Medulla oblongata (tissue), 1 donor: ENCODE measurements at regions not wholly inside any gene's neighbourhood (a gene's known extent, or its start where the extent isn't known, plus 50 kb on each side); places are given as distances from the start of the nearest gene placed in this dataset.

Source experiments
- DNase-seq: peaks from one replicate; pipeline ENCODE4 v3.0.0-alpha.2; 2015; ENCODE audit errors: extremely low spot score

DNA sequence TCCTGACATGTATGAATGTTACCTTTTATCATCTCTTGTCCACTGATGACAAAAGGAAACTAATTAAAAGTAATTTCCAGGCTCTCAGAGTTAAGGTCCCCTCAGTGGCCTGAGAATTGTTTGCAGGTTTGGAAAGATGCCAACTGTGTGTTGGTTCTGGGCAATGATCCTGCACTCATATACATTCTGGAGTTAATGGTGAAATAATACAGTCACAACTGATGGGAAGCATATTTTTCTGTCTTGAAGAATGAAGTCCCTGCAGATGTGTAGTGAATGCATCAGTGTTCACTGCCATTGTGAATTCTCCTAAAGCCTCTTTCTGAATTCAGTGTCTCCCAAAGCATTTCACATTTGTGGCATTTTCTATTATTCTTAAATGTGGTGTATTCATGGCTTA lies 238.1 kb upstream of the PPP1R2C start:
- DNase-seq: no peak

DNA sequence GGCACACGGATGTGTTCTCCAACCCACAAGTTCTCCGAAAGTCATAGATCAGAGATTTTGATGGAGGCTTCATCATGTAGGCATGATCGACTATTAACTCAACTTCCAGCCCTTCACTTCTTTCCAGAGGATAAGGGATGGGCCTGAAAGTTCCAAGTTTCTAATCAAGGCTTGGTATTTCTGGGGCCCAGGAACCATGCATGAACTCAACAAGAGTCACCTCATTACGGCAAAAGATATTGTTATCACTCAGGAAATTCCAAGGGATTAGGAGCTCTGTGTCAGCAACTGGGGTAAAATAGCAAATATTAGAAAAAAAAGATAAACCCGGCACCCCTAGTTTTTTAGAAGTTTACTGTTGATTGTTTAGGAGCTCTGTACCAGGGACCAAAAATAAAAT lies 240.1 kb upstream of the PPP1R2C start:
- DNase-seq: no peak

DNA sequence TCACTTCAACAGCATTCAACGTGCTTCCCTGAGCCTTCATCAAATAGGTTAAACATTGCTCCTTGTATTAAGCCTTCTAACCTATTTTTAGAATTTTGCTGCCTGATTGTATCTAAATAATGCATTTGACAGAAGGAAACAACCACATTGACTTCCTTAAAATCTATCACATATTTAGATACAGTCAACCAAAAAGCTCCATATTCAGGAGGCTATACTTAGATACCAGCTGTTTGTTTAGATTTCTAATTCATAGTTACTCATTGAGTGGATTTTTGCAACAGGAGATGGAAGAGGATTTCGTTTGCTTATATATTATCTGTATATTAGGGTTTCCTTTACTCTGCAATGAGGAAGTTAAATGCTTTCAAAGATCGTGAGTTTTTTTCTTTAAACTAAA lies 241.1 kb upstream of the PPP1R2C start:
- DNase-seq: no peak

DNA sequence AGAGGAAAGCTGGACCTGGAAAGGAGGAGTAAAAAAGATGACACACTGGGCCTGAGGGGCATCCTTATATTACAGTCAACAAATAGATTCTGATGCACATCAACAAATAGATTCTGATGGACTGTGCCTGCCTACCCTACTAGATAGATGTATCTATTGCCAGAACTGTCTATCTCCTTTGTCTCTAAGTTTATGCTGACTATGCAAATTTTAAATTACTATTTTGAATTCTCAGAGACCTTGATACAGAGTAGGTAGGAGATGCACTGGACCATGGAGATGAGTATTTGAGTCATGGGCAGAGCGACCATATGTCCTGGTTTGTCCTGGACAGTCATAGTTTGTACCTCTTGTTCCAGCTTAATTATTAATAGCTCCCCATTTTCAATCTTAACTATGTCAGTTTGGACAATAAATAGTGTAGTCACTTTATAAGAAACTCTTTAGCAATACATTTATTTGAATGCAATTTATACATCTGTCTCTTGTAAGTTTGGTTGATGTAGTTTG lies 247.9 kb upstream of the PPP1R2C start:
- DNase-seq: no peak

DNA sequence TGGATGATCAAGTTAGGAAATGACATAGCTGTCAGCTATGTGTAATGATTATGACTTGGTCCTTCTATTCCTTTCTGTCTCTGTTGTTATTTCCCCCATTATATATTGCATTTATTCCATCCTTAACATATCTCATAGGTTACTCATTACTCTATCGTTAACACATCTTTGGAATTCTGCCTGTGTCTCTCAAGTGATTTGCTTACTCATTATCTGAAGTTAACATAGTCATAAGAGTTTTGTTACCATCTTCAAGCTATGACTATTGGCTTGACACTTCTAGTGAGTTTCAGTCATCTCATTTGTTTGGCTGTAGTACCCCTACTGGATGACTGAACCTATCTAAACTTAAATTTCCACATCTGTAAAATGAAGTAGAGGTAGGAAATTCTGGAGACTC lies 286.1 kb upstream of the PPP1R2C start:
- no peak for DNase-seq

DNA sequence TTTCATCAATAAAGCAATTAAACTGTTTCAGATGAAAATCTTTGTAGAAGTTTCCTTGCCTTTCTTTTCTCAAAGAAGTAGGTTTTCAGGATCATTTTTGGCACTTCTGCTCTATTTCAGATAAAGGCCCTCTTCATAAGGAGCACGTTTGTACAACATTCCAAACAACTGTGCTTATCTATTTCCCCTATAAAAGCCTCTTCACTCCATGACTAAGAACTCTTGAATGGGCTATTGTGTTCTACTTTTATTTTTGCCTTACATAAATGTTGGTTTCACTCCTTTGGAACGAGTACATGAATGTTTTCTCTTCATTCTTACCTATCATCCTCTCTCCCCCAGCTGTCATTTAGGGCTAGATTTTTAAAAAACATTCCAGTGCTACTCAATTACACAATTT lies 288.0 kb upstream of the PPP1R2C start:
- DNase-seq: no peak

DNA sequence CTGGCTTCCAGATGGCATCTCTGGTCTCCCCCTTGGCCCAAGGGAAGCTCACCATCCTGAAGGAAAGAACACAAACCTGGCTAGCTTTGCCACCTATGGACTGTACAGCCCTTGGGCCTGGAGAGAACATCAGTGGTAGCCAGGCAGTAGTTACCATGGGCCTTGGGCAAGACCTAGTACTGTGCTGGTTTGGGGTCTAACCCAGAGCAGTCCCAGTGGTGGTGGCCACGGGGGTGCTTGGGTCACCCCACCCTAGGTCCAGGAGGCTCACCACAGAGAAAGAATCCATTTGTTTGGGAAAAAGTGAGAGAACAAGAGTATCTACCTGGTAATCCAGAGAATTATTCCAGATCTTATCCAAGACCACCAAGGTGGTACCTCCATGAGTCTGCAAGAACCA lies 290.7 kb upstream of the PPP1R2C start:
- DNase-seq: no peak

DNA sequence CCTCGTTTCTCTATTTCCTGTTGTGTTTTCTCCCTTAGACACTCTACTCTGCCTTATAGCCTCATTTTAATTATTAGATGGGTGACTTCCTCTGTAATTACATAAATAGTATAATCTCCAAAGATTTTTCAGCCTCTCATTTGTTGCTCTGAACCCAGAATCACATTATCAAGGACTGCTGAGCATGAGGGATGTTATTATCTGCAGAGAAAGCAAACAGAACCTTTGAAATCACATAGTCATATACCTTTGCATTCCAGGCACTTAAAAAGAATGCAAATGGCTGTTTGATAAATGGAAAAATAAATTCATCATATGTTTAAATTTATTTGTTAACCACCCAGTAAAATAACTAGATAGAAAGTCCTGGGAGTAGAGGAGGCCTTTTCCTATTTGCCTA lies 305.1 kb upstream of the PPP1R2C start:
- DNase-seq: no peak

DNA sequence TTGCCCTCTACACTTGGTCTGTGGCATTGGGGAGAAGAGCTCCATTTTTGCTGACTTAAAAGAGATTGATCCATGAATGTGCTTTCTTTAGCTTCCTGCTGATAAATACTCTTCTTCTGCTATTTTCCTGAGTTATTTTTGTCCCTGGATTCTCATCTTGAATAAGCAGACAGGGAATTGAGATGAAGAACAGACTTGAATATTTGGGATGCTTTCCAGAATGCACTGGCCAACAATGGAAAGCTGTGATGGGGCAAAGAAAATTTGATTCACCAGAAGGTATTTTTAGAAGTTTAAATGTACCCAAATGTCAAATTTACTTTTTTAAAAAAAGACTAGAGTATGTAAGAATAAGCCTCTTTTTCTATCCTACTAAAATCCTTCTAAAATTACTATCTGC lies 309.9 kb upstream of the PPP1R2C start:
- DNase-seq: no peak

DNA sequence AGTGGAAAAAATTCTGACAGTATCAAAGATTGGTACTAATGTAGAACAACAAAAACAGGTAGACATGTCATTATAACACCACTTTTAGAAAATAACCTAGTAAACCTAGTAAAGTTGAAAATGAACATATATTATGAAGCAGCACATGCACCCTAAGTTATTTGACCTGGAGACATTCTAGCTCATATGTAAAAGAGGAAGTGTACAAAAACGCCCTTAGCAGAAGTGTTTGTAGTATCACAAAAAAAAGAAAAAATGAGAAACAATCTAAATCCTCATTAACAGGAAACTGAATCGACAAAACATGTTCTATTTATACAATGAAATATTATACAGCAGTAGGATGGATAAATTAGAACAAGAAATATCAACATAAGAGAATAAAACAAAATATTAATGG lies 318.9 kb upstream of the PPP1R2C start:
- no peak for DNase-seq

DNA sequence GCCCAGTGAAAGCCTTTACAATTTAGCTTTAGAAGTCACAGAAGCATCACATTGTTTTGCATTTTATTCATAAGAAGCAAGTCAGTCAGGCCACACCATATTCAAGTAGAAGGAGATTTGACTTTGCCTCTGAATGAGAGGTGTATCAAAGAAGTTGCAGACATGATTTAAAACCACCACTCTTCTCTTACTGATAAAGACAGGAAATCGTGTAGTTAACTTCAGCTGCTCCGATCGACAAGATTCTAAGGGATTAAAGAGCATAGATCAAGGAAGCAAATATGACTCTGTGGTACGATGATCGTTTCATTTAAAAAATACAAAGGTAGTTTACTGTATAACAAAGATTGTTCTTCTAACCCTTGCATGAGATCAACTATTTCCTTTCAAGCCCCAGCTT lies 328.0 kb upstream of the PPP1R2C start:
- no peak for DNase-seq

DNA sequence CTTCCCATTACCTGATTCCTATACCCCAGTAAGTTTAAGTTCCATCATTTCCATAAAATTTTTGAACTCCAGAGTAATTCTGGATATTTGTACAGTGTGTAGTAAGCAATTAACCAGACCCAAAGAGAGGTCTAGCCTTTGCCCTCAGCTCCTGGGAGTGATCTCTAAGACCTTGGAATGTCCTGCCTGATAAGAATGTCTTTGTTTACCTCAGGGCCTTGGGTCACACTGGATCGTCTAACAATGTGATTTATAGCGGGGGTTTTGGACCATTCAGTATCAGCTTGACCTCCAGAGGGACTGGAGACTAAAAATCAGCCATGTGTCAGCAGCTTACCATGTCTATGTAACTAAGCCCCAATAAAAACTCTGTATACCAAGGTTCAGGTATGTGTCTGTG lies 330.9 kb upstream of the PPP1R2C start:
- no peak for DNase-seq

DNA sequence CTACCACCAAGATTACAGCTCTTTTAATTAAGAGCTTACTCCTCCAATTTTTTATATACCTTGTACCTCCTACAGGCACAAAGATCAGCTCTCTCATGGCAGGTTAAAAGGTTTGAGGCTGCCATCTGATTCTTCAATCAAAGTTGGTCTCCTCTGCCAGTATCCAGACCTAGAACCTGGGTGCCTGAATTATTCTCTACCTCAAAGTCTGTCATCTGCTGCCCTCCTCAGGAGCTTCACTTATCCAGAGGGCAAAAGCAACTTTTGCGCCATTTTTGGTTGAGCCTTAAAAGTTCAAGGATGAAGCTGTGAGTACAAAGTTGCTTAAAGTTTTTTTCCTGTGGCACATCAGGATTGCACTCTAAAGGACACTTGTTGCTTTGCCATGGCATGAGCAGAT lies 343.7 kb upstream of the PPP1R2C start:
- no peak for DNase-seq

DNA sequence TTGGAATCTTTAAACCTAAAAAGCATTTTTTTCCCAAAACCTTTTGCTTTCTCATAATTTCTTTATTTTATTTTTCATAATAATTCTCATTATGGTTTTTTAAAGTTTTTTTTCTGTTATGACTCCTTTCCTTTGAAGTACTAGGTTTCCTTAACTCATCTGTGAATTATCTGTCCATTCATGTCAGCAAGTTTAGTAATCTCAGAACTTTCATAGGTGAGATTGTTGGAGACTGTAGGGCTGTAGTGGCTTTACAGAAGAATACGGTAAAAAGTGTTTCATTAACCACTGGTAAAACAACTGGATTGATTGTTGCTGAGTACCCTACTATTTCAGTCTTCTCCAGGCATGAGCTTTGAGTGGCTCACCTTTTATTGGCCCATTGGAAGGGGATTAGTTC lies 361.7 kb upstream of the PPP1R2C start:
- DNase-seq: no peak

DNA sequence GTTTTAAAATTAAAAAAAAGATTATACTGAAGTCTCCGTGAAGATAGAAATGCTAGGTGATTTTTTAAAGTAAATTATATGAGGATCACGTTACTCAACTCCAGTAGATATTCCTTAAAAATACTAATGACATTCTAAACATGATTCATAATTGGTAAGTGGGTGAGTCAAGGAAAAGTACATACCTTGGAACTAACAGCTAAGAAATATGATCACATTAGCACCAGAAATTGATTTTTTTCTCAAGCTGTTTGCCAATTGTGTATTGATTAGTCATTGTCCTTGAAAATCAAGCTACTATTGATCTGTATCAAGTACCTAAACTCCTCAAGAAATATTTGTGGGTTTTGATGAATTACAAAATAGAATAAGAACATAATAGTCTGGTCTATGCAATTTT lies 362.6 kb upstream of the PPP1R2C start:
- DNase-seq: no peak

DNA sequence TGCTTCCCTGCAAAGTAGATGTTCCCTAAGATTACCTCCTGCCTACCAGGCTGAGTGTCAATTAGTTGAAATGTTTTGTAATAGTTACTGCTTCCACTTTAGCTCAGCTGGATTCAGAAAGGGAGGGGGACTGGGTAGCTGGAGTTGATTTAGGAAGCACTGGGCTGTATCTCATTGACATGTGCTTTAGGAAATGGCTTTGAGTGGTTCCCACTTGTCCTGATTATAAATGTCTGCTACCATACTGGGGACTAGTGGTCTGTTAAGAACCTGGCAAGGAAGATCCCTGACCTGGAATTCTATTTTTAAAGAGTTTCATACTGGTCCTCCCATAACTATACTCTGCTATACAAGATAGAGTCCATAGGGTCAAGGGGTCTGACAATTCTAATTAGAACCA lies 363.9 kb upstream of the PPP1R2C start:
- DNase-seq: no peak

DNA sequence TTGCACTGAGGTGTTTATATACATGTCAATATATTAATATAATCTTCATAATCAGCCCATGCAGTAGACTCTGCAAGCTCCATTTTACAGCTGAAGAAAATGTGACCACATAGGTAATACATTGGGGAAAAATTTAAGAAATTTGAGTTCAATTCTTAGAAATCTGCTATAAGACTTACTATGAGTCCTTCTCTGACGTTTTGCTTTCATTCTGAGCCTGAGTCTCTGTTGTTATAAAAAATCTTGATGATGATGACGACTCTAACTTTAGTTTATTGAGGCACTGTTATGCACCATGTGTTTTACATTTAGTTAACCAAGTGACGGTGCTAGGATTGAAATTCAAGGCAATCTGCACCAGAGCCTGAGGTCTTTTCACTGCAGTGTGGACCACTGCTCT lies 370.3 kb upstream of the PPP1R2C start:
- DNase-seq: no peak

DNA sequence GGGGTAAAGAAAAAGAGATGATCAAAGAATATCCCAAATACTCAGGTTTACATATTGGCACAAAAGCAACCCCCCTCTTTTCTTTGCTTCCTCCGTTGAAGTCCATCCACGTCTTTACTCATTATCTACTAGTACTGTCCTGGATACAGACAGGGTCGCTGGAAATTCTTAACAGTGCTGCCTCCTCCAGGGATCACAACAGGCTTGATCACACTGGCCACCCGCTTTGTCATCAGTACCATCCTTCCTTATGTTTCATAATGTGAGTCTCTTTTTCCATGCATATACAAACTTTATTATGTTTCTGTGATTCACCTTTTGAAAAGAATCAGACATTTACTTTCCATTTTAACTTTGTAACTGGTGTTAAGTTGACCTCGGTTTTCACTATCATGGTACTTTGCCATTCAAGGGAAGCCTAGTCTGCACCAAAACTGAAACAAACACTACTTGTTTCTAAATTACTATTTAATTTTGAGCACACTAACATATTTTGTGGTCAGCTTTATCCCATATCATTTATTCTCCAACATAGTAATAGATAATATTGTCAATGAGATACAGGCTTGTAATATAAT lies 387.5 kb upstream of the PPP1R2C start:
- no peak for DNase-seq

DNA sequence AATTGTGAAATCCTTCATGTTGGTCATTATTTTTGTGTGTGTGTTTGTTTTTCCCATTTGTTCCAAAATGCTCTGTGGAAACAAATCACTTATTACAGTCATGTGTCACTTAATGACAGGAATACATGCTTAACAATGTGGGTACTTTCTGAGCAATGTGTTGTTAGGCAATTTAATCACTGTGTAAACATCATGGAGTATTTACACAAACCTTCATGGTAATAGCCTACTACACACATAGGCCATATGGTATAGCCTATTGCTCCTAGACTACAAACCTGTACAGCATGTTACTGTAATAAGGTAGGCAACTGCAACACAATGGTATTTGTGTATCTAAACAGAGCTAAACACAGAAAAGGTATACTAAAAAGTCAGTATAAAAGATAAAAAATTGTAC lies 388.9 kb upstream of the PPP1R2C start:
- no peak for DNase-seq

DNA sequence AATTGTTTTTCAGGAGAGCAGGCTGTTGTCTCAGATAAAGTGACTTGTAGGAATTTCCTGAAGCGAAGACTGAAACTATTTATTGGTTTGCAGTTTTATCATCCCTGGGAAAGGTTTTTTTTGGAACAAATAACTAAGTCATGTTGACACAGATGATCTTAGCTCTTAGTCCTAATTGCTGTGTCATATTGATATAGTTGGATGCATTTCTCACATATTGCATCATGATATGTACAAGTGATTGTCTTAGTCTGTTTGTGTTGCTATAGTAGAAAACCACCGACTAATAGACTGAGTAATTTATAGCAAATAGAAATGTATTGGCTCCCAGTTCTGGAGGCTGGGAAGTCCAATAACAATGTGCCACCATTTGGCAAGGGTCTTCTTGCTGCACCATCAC lies 397.5 kb upstream of the PPP1R2C start:
- DNase-seq: no peak

DNA sequence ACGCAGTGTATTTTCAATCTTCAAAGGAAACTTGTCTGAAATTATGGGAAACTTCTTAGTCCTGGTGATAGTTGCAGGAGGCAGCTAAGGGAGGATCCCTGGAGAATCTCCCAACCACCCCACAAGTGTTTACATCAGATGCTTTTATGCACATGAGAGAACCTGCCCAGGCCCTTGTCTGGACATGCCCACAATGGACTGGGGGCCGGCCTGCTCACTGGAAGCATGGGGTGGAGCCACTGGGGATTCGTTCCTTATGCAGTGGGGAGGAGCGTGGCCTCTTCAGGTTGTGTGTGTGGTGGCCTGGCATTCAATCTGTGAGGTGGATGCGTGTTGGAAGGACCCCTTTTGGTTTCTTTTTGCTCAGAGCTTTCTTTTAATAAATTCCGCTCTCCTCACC lies 398.7 kb upstream of the PPP1R2C start:
- no peak for DNase-seq

DNA sequence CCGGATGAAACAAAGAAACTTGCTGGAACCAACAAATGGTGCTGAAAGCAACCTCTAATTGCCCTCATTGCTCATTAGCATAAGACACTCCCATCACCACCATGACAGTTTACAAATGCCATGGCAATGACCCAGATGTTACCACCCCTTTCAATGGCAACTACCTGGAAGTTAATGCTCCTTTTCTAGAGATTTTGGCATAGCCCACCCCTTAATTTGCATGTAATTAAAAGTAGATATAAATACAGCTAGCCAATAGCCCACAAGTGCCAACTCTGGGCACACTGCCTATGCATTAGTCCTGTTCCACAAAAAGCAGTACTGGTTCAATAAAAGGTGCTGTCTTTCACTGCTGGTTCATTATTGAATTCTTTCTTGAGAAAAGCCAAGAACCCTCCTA lies 410.3 kb upstream of the PPP1R2C start:
- no peak for DNase-seq

DNA sequence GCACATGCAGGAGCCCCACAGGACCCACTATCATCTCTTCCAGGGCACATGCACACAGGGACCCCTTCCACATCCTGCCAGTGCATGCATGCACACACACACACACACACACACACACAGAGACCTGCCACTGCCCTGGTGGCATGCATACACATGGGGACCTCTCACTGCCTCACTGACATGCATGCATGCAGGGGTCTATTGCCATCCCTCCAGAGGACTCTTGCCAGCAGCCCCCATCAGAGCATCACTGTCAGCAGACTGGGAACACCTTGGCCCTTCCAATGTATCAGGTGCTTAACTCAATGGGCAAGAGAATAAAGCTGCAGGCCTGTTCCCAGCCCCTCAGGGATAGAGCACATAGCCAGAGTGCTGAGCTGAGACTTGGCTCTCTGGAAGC lies 433.6 kb upstream of the PPP1R2C start:
- DNase-seq: no peak

DNA sequence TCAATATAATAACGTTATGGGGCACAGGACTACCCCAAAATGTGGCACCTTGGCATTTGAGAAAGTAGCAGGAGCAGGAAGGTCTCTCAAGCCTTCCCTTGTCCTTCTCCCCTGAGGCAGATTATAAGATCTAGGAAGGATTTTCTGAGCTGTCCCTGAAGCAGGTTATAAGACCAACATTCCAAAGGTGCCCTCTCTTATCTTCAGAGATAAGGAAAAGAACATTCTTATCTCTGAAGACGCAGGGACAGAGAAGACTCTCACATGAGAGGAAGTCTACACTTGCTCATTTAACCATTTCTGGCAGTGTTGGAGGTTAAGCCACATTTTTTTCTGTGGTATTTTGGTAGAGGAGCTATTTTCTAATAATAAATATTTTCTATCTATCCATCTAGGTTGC lies 437.9 kb upstream of the MAOA start:
- DNase-seq: no peak

DNA sequence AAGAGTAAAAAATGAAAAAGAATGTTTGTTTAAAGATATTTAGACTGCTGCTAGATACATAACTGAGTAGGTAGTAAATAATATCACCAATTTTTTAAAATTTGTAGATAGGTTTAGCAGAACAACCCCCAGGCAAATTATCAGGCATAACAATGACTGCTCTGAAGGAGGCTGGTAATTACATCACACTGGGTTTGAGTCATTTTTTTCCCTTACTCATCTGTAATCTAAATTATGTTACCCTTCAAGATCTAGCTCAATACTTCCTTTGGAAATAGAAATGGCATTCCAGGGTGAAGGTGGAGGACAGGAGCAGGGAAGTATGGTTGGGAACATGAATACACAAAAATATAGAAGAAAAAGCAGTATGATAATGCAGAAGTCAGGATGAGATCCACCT lies 431.6 kb upstream of the MAOA start:
- no peak for DNase-seq
